A673 (cell line): ENCODE measurements at regions not wholly inside any gene's neighbourhood (a gene's known extent, or its start where the extent isn't known, plus 50 kb on each side); places are given as distances from the start of the nearest gene placed in this dataset.
"Not testable (repeated sequence)": the region's sequence is repeated elsewhere in the genome, so short reads cannot be mapped to it uniquely, and the experiment has no call there.

Source experiments
- BruUV-seq: library from RNA; stranded (reverse); fragments of 400-500 nt; replicated peaks from 2 replicates; lab custom pipeline; 2021; lab: Mats Ljungman, UMichigan
- CTCF ChIA-PET: fragments of 300-600 bp; sonication (Branson Sonifier 250); formaldehyde crosslinking; loops from one replicate; lab custom pipeline; 2022; ENCODE audit warnings: antibody characterized with exemption; lab: Charles Lee
- POLR2A ChIA-PET: fragments of 300-600 bp; sonication (Branson Sonifier 250); formaldehyde crosslinking; loops from one replicate; lab custom pipeline; 2022; ENCODE audit warnings: antibody characterized with exemption; ENCODE audit not compliant: low non-redundant PET; lab: Charles Lee
- DNase-seq: peaks from one replicate; pipeline ENCODE4 v3.0.0-alpha.2; 2015; ENCODE audit warnings: low spot score
- H3K27ac ChIP-seq: fragments of 200-600 bp; sonication (generic); 2 replicates; pipeline ENCODE4 v1.5.1; 2016; ENCODE audit warnings: mixed run types, low read depth, mild to moderate bottlenecking, mixed read lengths, antibody characterized with exemption, low read length; ENCODE audit not compliant: poor library complexity, severe bottlenecking
- H3K27me3 ChIP-seq: fragments of 200-600 bp; sonication (generic); replicated peaks from 2 replicates; pipeline ENCODE4 v1.6.1; 2017; ENCODE audit warnings: mixed run types, low read depth, mild to moderate bottlenecking, mixed read lengths, antibody characterized with exemption, low read length; ENCODE audit not compliant: insufficient read depth, poor library complexity
- H3K36me3 ChIP-seq: fragments of 200-600 bp; sonication (generic); 2 replicates; pipeline ENCODE4 v1.6.1; 2016; ENCODE audit warnings: mixed run types, mild to moderate bottlenecking, mixed read lengths, antibody characterized with exemption, low read length; ENCODE audit not compliant: insufficient read depth, poor library complexity, severe bottlenecking
- H3K4me1 ChIP-seq: fragments of 200-600 bp; sonication (generic); 2 replicates; pipeline ENCODE4 v1.6.1; 2017; ENCODE audit warnings: mixed run types, mild to moderate bottlenecking, mixed read lengths, antibody characterized with exemption, low read length; ENCODE audit not compliant: insufficient read depth, poor library complexity, severe bottlenecking
- H3K4me3 ChIP-seq: fragments of 200-600 bp; sonication (generic); 2 replicates; pipeline ENCODE4 v1.5.1; 2016; ENCODE audit warnings: low read depth, mixed run types, mild to moderate bottlenecking, mixed read lengths, low read length; ENCODE audit not compliant: poor library complexity, severe bottlenecking
- H3K9me3 ChIP-seq: fragments of 200-600 bp; sonication (generic); 2 replicates; pipeline ENCODE4 v1.6.1; 2016; ENCODE audit warnings: mixed run types, low read depth, mild to moderate bottlenecking, mixed read lengths, antibody characterized with exemption, low read length; ENCODE audit not compliant: poor library complexity, severe bottlenecking
- EZH2 ChIP-seq: fragments of 200-600 bp; sonication (generic); IDR thresholded peaks from 2 replicates; pipeline ENCODE4 v1.6.1; 2017; ENCODE audit warnings: borderline replicate concordance, low read depth, mild to moderate bottlenecking, mixed read lengths, antibody characterized with exemption, low read length; ENCODE audit not compliant: poor library complexity, severe bottlenecking
- intact Hi-C: fragments of 100-400 bp; cut with micrococcal nuclease; formaldehyde crosslinking; loops from one replicate; pipeline ENCODE4 v1.10.0; 2022; ENCODE audit not compliant: unreplicated experiment
- TF ChIP-seq, protein P1 (sequence below): fragments of 300-800, 200-600 bp; sonication (generic); conservative IDR thresholded peaks from 2 replicates; pipeline ENCODE4 v1.5.1; 2017; ENCODE audit warnings: low read depth, mild to moderate bottlenecking, antibody characterized with exemption, low read length, moderate library complexity, mixed read lengths

DNA sequence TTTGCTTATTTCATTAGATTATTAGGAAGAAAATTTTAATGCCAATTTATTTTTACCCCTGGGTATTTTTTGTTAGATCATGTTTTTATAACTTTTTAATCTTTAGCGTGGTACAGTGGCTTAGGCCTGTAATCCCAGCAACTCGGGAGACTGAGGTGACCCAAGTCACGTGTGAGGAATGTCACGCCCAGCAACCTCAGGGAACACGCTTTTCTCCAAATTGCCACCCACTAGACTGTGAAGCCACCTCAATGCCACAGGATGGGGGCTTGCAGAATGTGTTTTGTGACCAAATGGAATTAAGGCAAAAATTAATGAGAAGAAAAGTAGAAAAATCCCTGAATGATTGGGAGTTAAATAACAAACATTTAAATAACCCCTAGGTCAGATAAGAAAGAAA is 141.8 kb downstream of the LAT start:
- Histone ChIP-seq H3K4me1 (no peaks in the 10 kb centered on the region), H3K27me3 (peaks cover 3% of the 10 kb centered on the region), H3K9me3 (no peaks in the 10 kb centered on the region), H3K27ac (no peak overlapping the region), H3K36me3 (no peaks in the 10 kb centered on the region), H3K4me3 (no peak overlapping the region)
- ChIA-PET POLR2A (no interaction called here), CTCF (no interaction called here)
- TF ChIP-seq, protein P1, sequence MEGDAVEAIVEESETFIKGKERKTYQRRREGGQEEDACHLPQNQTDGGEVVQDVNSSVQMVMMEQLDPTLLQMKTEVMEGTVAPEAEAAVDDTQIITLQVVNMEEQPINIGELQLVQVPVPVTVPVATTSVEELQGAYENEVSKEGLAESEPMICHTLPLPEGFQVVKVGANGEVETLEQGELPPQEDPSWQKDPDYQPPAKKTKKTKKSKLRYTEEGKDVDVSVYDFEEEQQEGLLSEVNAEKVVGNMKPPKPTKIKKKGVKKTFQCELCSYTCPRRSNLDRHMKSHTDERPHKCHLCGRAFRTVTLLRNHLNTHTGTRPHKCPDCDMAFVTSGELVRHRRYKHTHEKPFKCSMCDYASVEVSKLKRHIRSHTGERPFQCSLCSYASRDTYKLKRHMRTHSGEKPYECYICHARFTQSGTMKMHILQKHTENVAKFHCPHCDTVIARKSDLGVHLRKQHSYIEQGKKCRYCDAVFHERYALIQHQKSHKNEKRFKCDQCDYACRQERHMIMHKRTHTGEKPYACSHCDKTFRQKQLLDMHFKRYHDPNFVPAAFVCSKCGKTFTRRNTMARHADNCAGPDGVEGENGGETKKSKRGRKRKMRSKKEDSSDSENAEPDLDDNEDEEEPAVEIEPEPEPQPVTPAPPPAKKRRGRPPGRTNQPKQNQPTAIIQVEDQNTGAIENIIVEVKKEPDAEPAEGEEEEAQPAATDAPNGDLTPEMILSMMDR: no peak
- no peak for TF ChIP-seq EZH2
- BruUV-seq: no TSS peak
- DNase-seq: no peak
- intact Hi-C loops: no loop called here

DNA sequence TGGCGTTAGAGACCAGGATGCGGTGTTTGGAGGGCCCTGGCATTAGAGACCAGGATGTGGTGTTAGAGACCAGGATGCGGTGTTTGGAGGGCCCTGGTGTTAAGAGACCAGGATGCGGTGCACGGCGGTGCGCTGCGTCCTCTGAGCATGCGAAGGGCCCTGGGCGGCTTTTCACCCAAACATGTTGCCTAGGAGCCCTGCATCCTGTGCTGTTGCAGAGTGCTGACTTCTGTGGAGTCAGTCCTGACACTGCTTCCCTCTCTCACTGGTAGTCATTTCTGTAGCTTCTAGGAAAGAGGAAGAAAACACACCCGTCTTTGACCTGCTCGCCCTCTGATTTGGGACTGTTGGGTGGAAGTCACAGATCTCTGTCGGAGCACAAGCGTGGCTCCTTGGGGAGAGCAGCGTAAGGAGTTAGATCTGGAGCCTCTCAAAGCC is 141.2 kb downstream of the LAT start:
- intact Hi-C loops: no loop called here
- TF ChIP-seq, protein P1: no peak
- no peak for TF ChIP-seq EZH2
- ChIA-PET POLR2A (no interaction called here), CTCF (no interaction called here)
- BruUV-seq: no TSS peak
- H3K27me3 ChIP-seq: peaks cover 3% of the 10 kb centered on the region
- H3K36me3 ChIP-seq: no peaks in the 10 kb centered on the region
- H3K4me3 ChIP-seq: no peak overlapping the region
- no peaks in the 10 kb centered on the region for H3K4me1 ChIP-seq
- no peaks in the 10 kb centered on the region for H3K9me3 ChIP-seq
- H3K27ac ChIP-seq: no peak overlapping the region
- no peak for DNase-seq

DNA sequence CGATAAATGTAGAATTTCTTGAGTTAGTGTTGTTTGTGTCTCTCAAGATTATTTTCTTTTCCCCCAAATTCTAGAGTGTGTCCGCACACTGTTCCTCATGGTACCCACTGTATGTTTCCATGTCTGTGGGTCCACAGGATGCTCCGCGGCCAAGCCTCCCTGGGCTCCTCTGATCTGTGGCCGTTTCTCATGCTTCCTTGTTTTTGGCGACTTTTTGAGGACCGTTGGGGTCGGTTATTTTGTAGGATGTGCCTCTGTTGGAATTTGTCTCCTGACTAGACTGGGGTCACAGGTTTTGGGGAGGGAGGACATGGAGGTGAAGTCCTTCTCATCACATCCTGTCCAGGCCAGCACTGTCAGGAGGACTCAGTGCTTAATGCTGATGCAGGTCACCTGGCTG is 140.0 kb downstream of the LAT start:
- DNase-seq: no peak
- POLR2A ChIA-PET: no interaction called here
- H3K9me3 ChIP-seq: no peaks in the 10 kb centered on the region
- BruUV-seq: no TSS peak
- CTCF ChIA-PET: no interaction called here
- H3K27me3 ChIP-seq: peaks cover 3% of the 10 kb centered on the region
- no peak overlapping the region for H3K27ac ChIP-seq
- intact Hi-C loops: no loop called here
- no peak for TF ChIP-seq EZH2
- TF ChIP-seq, protein P1: no peak
- no peaks in the 10 kb centered on the region for H3K36me3 ChIP-seq
- no peak overlapping the region for H3K4me3 ChIP-seq
- H3K4me1 ChIP-seq: no peaks in the 10 kb centered on the region

DNA sequence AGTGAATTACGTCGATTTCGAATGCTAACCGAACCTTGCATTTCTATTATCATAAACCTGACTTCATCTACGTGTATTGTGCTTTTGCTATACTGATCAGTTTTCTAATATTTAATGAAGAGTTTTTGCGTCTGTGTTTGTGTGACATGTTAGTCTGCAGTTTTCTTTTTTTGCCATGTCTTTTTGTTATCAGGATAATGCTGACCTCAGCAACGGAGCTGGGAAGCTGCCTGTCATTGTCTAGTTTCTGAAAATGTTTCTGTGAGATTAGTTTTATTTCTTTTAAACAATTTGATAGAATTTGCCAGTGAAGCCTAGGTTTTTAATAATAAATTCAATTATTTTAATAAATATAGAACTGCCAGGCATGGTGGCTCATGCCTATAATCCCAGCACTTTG is 139.3 kb downstream of the LAT start:
- CTCF ChIA-PET, POLR2A ChIA-PET, H3K36me3 ChIP-seq, DNase-seq, H3K4me3 ChIP-seq, BruUV-seq, intact Hi-C loops, H3K9me3 ChIP-seq, H3K27ac ChIP-seq, H3K27me3 ChIP-seq, H3K4me1 ChIP-seq: not testable (repeated sequence)

DNA sequence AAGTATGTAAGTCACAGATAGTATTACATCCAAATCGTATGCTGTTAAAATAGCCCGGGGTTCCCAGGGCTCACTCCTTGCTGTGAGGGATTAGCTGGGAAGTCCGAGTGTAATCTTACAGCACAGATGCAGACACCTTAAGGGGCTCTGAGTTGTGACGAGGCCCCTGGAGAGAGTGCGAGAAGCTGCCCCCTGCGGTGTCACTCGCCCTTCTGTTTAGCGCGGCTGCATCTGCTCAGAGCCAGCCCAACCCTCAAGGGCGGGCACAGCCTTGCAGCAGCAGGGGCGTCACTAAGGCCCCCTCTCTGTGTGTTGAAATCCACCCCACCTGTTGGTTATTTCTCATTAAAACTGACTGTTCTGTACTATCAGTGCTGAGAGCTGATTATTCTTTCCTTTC is 135.8 kb downstream of the LAT start:
- H3K36me3 ChIP-seq, BruUV-seq, POLR2A ChIA-PET, intact Hi-C loops, H3K9me3 ChIP-seq, H3K4me3 ChIP-seq, H3K4me1 ChIP-seq, CTCF ChIA-PET, H3K27ac ChIP-seq, DNase-seq, H3K27me3 ChIP-seq: not testable (repeated sequence)

DNA sequence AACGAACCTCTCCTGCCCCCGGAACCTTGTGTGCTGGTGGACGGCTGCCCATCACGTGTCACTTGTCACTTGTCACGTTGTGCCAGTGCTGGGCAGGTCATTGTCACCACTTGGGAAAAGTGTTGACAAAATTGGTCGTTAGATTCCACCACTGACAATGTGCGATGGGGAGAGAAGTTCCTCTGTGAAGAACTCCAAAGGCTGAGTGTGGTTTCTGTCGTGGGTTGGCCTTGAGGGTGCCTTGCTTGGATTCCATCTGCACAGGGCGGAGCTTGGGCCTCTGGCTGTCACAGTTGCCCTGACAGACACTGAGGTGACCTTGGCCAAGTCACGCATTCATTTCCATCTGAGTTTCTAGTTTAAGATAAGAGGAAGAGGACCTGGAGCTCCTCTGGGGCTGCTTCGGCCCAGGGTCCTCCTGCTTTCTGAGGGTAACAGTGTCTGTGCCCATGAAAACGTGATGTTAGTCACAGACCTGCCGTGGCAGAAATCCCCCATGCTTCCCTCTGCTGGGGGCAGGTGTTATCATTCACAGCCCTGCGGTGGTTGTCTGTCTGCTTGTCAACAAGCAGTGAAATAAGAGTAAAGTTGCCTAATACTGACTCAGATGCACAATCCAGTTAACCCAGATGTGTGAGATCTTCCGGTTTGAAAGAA is 133.6 kb downstream of the LAT start:
- BruUV-seq, H3K4me3 ChIP-seq, H3K4me1 ChIP-seq, intact Hi-C loops, H3K9me3 ChIP-seq, H3K27ac ChIP-seq, DNase-seq, H3K36me3 ChIP-seq, POLR2A ChIA-PET, H3K27me3 ChIP-seq, CTCF ChIA-PET: not testable (repeated sequence)
